Posterior cingulate gyrus (tissue), 11 donors: ENCODE measurements at regions not wholly inside any gene's neighbourhood (a gene's known extent, or its start where the extent isn't known, plus 50 kb on each side); places are given as distances from the start of the nearest gene placed in this dataset.
A peak's percentile ranks its signal among the peaks of the same experiment; 100 is the strongest.
"Not testable (repeated sequence)": the region's sequence is repeated elsewhere in the genome, so short reads cannot be mapped to it uniquely, and the experiment has no call there.

Source experiments
- DNase-seq, 10 donors: peaks; one replicate each; pipeline versions ENCODE4 v3.0.0 to v3.0.0-alpha.2; 2020 to 2021; ENCODE audit warnings: mixed read lengths in 3 of 10
- intact Hi-C: fragments of 100-400 bp; cut with DNase I; formaldehyde crosslinking; loops from one replicate; pipeline ENCODE4 v1.15.1; 2023

GRCh38 chr3:90052425-90052950 is 945.1 kb downstream of the EPHA3 start:
- DNase-seq: no peak

GRCh38 chr3:90054311-90054710 is 946.9 kb downstream of the EPHA3 start:
- DNase-seq: no peak

More at GRCh38 chr3:90052425-90052950, 945.1 kb downstream of the EPHA3 start:
- intact Hi-C loops: no loop called here

GRCh38 chr3:90055666-90056065 is 948.2 kb downstream of the EPHA3 start:
- no peak for DNase-seq

More at GRCh38 chr3:90054311-90054710, 946.9 kb downstream of the EPHA3 start:
- intact Hi-C loops: no loop called here

GRCh38 chr3:90056281-90057032 is 949.0 kb downstream of the EPHA3 start:
- intact Hi-C loops: no loop called here
- DNase-seq: no peak

More at GRCh38 chr3:90055666-90056065, 948.2 kb downstream of the EPHA3 start:
- intact Hi-C loops: no loop called here

- DNase-seq: no peak
- intact Hi-C loops: no loop called here
Observed at GRCh38 chr3:90062016-90062415, 954.6 kb downstream of the EPHA3 start.

- intact Hi-C loops: no loop called here
- no peak for DNase-seq
Observed at GRCh38 chr3:90062631-90063200, 955.3 kb downstream of the EPHA3 start.

GRCh38 chr3:90068783-90069182 is 961.4 kb downstream of the EPHA3 start:
- DNase-seq: no peak
- intact Hi-C loops: no loop called here

GRCh38 chr3:90069748-90070147 is 962.3 kb downstream of the EPHA3 start:
- intact Hi-C loops: no loop called here
- no peak for DNase-seq

- DNase-seq: no peak
- intact Hi-C loops: no loop called here
Observed at GRCh38 chr3:90076136-90076535, 968.7 kb downstream of the EPHA3 start.

- intact Hi-C loops: no loop called here
- no peak for DNase-seq
Observed at GRCh38 chr3:90080988-90081387, 973.6 kb downstream of the EPHA3 start.

- intact Hi-C loops: not testable (repeated sequence)
Observed at GRCh38 chr3:90086297-90086696, 978.9 kb downstream of the EPHA3 start.

GRCh38 chr3:90087703-90088102 is 980.3 kb downstream of the EPHA3 start:
- intact Hi-C loops: no loop called here

More at GRCh38 chr3:90086297-90086696, 978.9 kb downstream of the EPHA3 start:
- not testable (repeated sequence) for DNase-seq

GRCh38 chr3:90091549-90091948 is 984.1 kb downstream of the EPHA3 start:
- peak in 6 of 10 donors; percentile 11 to 89 (median 27) for DNase-seq
- intact Hi-C loops: loop anchor here (5.0 kb wide), 2 partner anchors 1874 to 1889 kb away; no protein-coding TSS in a partner anchor

More at GRCh38 chr3:90087703-90088102, 980.3 kb downstream of the EPHA3 start:
- no peak for DNase-seq

- no peak for DNase-seq
- intact Hi-C loops: loop anchor here (5.0 kb wide), 2 partner anchors 1876 to 1891 kb away; no protein-coding TSS in a partner anchor
Observed at GRCh38 chr3:90092994-90093393, 985.6 kb downstream of the EPHA3 start.

GRCh38 chr3:90095811-90096210 is 988.4 kb downstream of the EPHA3 start:
- intact Hi-C loops: no loop called here
- no peak for DNase-seq

- DNase-seq: no peak
- intact Hi-C loops: no loop called here
Observed at GRCh38 chr3:90099493-90099892, 992.1 kb downstream of the EPHA3 start.

GRCh38 chr3:90102146-90102545 is 994.7 kb downstream of the EPHA3 start:
- peak in 2 of 10 donors; percentile 10 to 16 for DNase-seq
- intact Hi-C loops: no loop called here

GRCh38 chr3:90121326-90121725 is 1013.9 kb downstream of the EPHA3 start:
- intact Hi-C loops: no loop called here
- no peak for DNase-seq

- no peak for DNase-seq
- intact Hi-C loops: no loop called here
Observed at GRCh38 chr3:90128391-90128790, 1021.0 kb downstream of the EPHA3 start.

- no peak for DNase-seq
- intact Hi-C loops: no loop called here
Observed at GRCh38 chr3:90129730-90130129, 1022.3 kb downstream of the EPHA3 start.

GRCh38 chr3:90132197-90132596 is 1024.8 kb downstream of the EPHA3 start:
- no peak for DNase-seq
- intact Hi-C loops: no loop called here

GRCh38 chr3:90134090-90134489 is 1026.7 kb downstream of the EPHA3 start:
- no peak for DNase-seq
- intact Hi-C loops: no loop called here
